Neural cell (in vitro differentiated cells): ENCODE measurements at regions not wholly inside any gene's neighbourhood (a gene's known extent, or its start where the extent isn't known, plus 50 kb on each side); places are given as distances from the start of the nearest gene placed in this dataset.

Source experiments
- CTCF ChIP-seq: fragments of 450-650 bp; IDR thresholded peaks from 2 replicates; pipeline ENCODE4 v1.5.1; 2014; ENCODE audit warnings: antibody characterized with exemption, mild to moderate bottlenecking, moderate library complexity; ENCODE audit not compliant: poor library complexity, severe bottlenecking
- EP300 ChIP-seq: fragments of 450-650 bp; conservative IDR thresholded peaks from 2 replicates; pipeline ENCODE4 v1.6.1; 2014; ENCODE audit warnings: antibody characterized with exemption, mild to moderate bottlenecking, moderate library complexity; ENCODE audit not compliant: poor library complexity, severe bottlenecking
- EZH2 ChIP-seq: fragments of 200-600, 300-800 bp; shearing (Covaris generic), sonication (generic); IDR thresholded peaks from 2 replicates; pipeline ENCODE4 v1.6.1; 2014; ENCODE audit warnings: antibody characterized with exemption, low read length, borderline replicate concordance, mild to moderate bottlenecking; ENCODE audit not compliant: insufficient read depth, poor library complexity, severe bottlenecking
- MXI1 ChIP-seq: fragments of 450-650 bp; conservative IDR thresholded peaks from 2 replicates; pipeline ENCODE4 v1.6.1; 2014; ENCODE audit warnings: antibody characterized with exemption, mild to moderate bottlenecking; ENCODE audit not compliant: poor library complexity, severe bottlenecking
- POLR2AphosphoS5 ChIP-seq: IDR thresholded peaks from 2 replicates; pipeline ENCODE4 v1.6.1; 2012
- REST ChIP-seq: IDR thresholded peaks from 2 replicates; pipeline ENCODE4 v1.6.1; 2012; ENCODE audit warnings: borderline replicate concordance
- TAF1 ChIP-seq: IDR thresholded peaks from 2 replicates; pipeline ENCODE4 v1.6.1; 2012; ENCODE audit warnings: low read depth

- no peak for TF ChIP-seq TAF1
- TF ChIP-seq CTCF = no peak
- TF ChIP-seq POLR2AphosphoS5 = no peak
- no peak for TF ChIP-seq EP300
- TF ChIP-seq MXI1 = no peak
- TF ChIP-seq EZH2 = no peak
- no peak for TF ChIP-seq REST
These were observed 113.3 kb upstream of the SLC1A3 start for GRCh38 chr5:36492984-36493654.
